ENCODE measurements at regions not wholly inside any gene's neighbourhood (a gene's known extent, or its start where the extent isn't known, plus 50 kb on each side); places are given as distances from the start of the nearest gene placed in this dataset.

GRCh38 chr9:30977965-30978364 lies 1406.5 kb upstream of the ACO1 start:
- no peaks in the 10 kb centered on the region for H3K79me2 ChIP-seq (ENCODE audit: control insufficient read depth, insufficient read depth, low read length)
- CTCF ChIA-PET (ENCODE audit: low intra/inter-chr PET ratio), result no interaction called here
- intact Hi-C loops (cut with micrococcal nuclease) (no loop called here), in situ Hi-C loops (cut with MboI) (no loop called here)
- H3K4me1 ChIP-seq (replicated peaks in 1 of 2; ENCODE audit: control insufficient read depth in 2 of 2, insufficient read depth in 2 of 2, low read length in 2 of 2), result no peaks in the 10 kb centered on the region
- no peak overlapping the region for H3K27ac ChIP-seq (ENCODE audit: extremely low read depth, low read depth, low read length)
- H3K36me3 ChIP-seq (ENCODE audit: control insufficient read depth, insufficient read depth, low read length), result no peaks in the 10 kb centered on the region
- TF ChIP-seq, protein P1, sequence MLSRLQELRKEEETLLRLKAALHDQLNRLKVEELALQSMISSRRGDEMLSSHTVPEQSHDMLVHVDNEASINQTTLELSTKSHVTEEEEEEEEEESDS (CRISPR knock-in tag; IDR thresholded peaks at IDR 0.05), result no peak
- no peak for TF ChIP-seq TFAM (CRISPR knock-in tag; conservative IDR thresholded peaks at IDR 0.05)
- no peaks in the 10 kb centered on the region for H3K27me3 ChIP-seq (ENCODE audit: control insufficient read depth in 2 of 2, insufficient read depth in 2 of 2, low read length in 2 of 2)
- H3K9me1 ChIP-seq (ENCODE audit: control insufficient read depth, insufficient read depth, low read length), result no peaks in the 10 kb centered on the region
- H3K9me3 ChIP-seq (replicated peaks; ENCODE audit: control insufficient read depth, insufficient read depth, low read depth, low read length), result no peaks in the 10 kb centered on the region
- no peak overlapping the region for H2AFZ ChIP-seq (ENCODE audit: low read depth, low read length)
- no peak overlapping the region for H3K4me3 ChIP-seq
- no peak overlapping the region for H3K4me2 ChIP-seq (ENCODE audit: insufficient read depth, low read length)
- DNase-seq (ENCODE audit: extremely low read depth in 1 of 4, low spot score in 3 of 4) (no peak), FAIRE-seq (no peak), ATAC-seq (no peak)
- no CpG with 5 or more reads among the region's 1 CpG for WGBS (ENCODE audit: insufficient coverage, low coverage, missing lambda C conversion rate)
- no peaks in the 10 kb centered on the region for H4K20me1 ChIP-seq (replicated peaks; ENCODE audit: control insufficient read depth, insufficient read depth, low read length)
- no peak overlapping the region for H3K9ac ChIP-seq (ENCODE audit: insufficient read depth in 1 of 2, low read depth in 2 of 2, low read length in 2 of 2)
- no TSS peak for BruUV-seq (replicated peaks)
- POLR2A ChIA-PET, result no interaction called here

GRCh38 chr9:30982301-30982700 lies 1402.1 kb upstream of the ACO1 start:
- H3K36me3 ChIP-seq (ENCODE audit: control insufficient read depth, insufficient read depth, low read length), result no peaks in the 10 kb centered on the region
- intact Hi-C loops (cut with micrococcal nuclease) (no loop called here), in situ Hi-C loops (cut with MboI) (no loop called here)
- no peak overlapping the region for H3K27ac ChIP-seq (ENCODE audit: extremely low read depth, low read depth, low read length)
- H4K20me1 ChIP-seq (replicated peaks; ENCODE audit: control insufficient read depth, insufficient read depth, low read length), result no peaks in the 10 kb centered on the region
- ATAC-seq (no peak), DNase-seq (ENCODE audit: extremely low read depth in 1 of 4, low spot score in 3 of 4) (no peak), FAIRE-seq (no peak)
- TF ChIP-seq POLR2H (tag; IDR thresholded peaks at IDR 0.05; ENCODE audit: low read depth) (no peak), TAF1 (IDR thresholded peaks at IDR 0.05; ENCODE audit: control insufficient read depth, extremely low read depth, insufficient read depth, low read length, severe bottlenecking) (no peak), CTBP1 (IDR thresholded peaks at IDR 0.05; ENCODE audit: borderline replicate concordance) (no peak), TEAD2 (tag; IDR thresholded peaks at IDR 0.05) (no peak), POLR2A (conservative IDR thresholded peaks at IDR 0.05) (no peak), ETS2 (tag; IDR thresholded peaks at IDR 0.05; ENCODE audit: borderline replicate concordance, poor library complexity, severe bottlenecking) (no peak), ZNF551 (CRISPR knock-in tag; IDR thresholded peaks at IDR 0.05) (no peak), ZNF12 (CRISPR knock-in tag; IDR thresholded peaks at IDR 0.05) (no peak), CREB1 (IDR thresholded peaks at IDR 0.05) (no peak), CREB1 (CRISPR knock-in tag; IDR thresholded peaks at IDR 0.05) (no peak)
- TF ChIP-seq, protein P2, sequence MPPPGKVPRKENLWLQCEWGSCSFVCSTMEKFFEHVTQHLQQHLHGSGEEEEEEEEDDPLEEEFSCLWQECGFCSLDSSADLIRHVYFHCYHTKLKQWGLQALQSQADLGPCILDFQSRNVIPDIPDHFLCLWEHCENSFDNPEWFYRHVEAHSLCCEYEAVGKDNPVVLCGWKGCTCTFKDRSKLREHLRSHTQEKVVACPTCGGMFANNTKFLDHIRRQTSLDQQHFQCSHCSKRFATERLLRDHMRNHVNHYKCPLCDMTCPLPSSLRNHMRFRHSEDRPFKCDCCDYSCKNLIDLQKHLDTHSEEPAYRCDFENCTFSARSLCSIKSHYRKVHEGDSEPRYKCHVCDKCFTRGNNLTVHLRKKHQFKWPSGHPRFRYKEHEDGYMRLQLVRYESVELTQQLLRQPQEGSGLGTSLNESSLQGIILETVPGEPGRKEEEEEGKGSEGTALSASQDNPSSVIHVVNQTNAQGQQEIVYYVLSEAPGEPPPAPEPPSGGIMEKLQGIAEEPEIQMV (tag; conservative IDR thresholded peaks at IDR 0.05; ENCODE audit: low read depth), result no peak
- no peak overlapping the region for H3K4me2 ChIP-seq (ENCODE audit: insufficient read depth, low read length)
- no TSS peak for BruUV-seq (replicated peaks)
- H3K9me1 ChIP-seq (ENCODE audit: control insufficient read depth, insufficient read depth, low read length), result no peaks in the 10 kb centered on the region
- H3K4me3 ChIP-seq, result no peak overlapping the region
- POLR2A ChIA-PET, result no interaction called here
- WGBS (ENCODE audit: insufficient coverage, low coverage, missing lambda C conversion rate), result no CpG with 5 or more reads among the region's 3 CpGs
- H3K27me3 ChIP-seq (ENCODE audit: control insufficient read depth in 2 of 2, insufficient read depth in 2 of 2, low read length in 2 of 2), result no peaks in the 10 kb centered on the region
- no peak overlapping the region for H3K9ac ChIP-seq (ENCODE audit: insufficient read depth in 1 of 2, low read depth in 2 of 2, low read length in 2 of 2)
- H3K79me2 ChIP-seq (ENCODE audit: control insufficient read depth, insufficient read depth, low read length), result no peaks in the 10 kb centered on the region
- no peaks in the 10 kb centered on the region for H3K9me3 ChIP-seq (replicated peaks; ENCODE audit: control insufficient read depth, insufficient read depth, low read depth, low read length)
- CTCF ChIA-PET (ENCODE audit: low intra/inter-chr PET ratio), result no interaction called here
- H3K4me1 ChIP-seq (replicated peaks in 1 of 2; ENCODE audit: control insufficient read depth in 2 of 2, insufficient read depth in 2 of 2, low read length in 2 of 2), result no peaks in the 10 kb centered on the region
- no peak overlapping the region for H2AFZ ChIP-seq (ENCODE audit: low read depth, low read length)

All from K562 (cell line).